ENCODE measurements at regions not wholly inside any gene's neighbourhood (a gene's known extent, or its start where the extent isn't known, plus 50 kb on each side); places are given as distances from the start of the nearest gene placed in this dataset.

- H3K4me3 ChIP-seq (ENCODE audit: low read depth, low read length): no peak overlapping the region
These were observed 271.7 kb downstream of the CTTN start for GRCh38 chr11:70669871-70670675.

- no peak overlapping the region for H3K4me3 ChIP-seq (ENCODE audit: low read depth, low read length)
These were observed 272.3 kb downstream of the CTTN start for GRCh38 chr11:70670676-70671034.

GRCh38 chr11:70671083-70671482 lies 272.8 kb downstream of the CTTN start:
- H3K4me3 ChIP-seq (ENCODE audit: low read depth, low read length): no peak overlapping the region

GRCh38 chr11:70671611-70672010 lies 273.3 kb downstream of the CTTN start:
- H3K4me3 ChIP-seq (ENCODE audit: low read depth, low read length): no peak overlapping the region

- H3K4me3 ChIP-seq (ENCODE audit: low read depth, low read length): no peak overlapping the region
These were observed 274.8 kb downstream of the CTTN start for GRCh38 chr11:70672991-70673653.

- H3K4me3 ChIP-seq (ENCODE audit: low read depth, low read length): no peak overlapping the region
These were observed 276.3 kb downstream of the CTTN start for GRCh38 chr11:70674605-70675004.

GRCh38 chr11:70675697-70676374 lies 277.5 kb downstream of the CTTN start:
- no peak overlapping the region for H3K4me3 ChIP-seq (ENCODE audit: low read depth, low read length)

- H3K4me3 ChIP-seq (ENCODE audit: low read depth, low read length): no peak overlapping the region
These were observed 279.0 kb downstream of the CTTN start for GRCh38 chr11:70677232-70677916.

- no peak overlapping the region for H3K4me3 ChIP-seq (ENCODE audit: low read depth, low read length)
These were observed 280.9 kb downstream of the CTTN start for GRCh38 chr11:70678931-70679900.

- no peak overlapping the region for H3K4me3 ChIP-seq (ENCODE audit: low read depth, low read length)
These were observed 282.5 kb downstream of the CTTN start for GRCh38 chr11:70680781-70681281.

GRCh38 chr11:70682056-70682455 lies 283.7 kb downstream of the CTTN start:
- no peak overlapping the region for H3K4me3 ChIP-seq (ENCODE audit: low read depth, low read length)

GRCh38 chr11:70682760-70683159 lies 284.4 kb downstream of the CTTN start:
- no peak overlapping the region for H3K4me3 ChIP-seq (ENCODE audit: low read depth, low read length)

- no peak overlapping the region for H3K4me3 ChIP-seq (ENCODE audit: low read depth, low read length)
These were observed 289.4 kb downstream of the CTTN start for GRCh38 chr11:70687716-70688115.

GRCh38 chr11:70688142-70688541 lies 289.8 kb downstream of the CTTN start:
- H3K4me3 ChIP-seq (ENCODE audit: low read depth, low read length): no peak overlapping the region

GRCh38 chr11:70689764-70690163 lies 291.4 kb downstream of the CTTN start:
- no peak overlapping the region for H3K4me3 ChIP-seq (ENCODE audit: low read depth, low read length)

- H3K4me3 ChIP-seq (ENCODE audit: low read depth, low read length): no peak overlapping the region
These were observed 293.8 kb downstream of the CTTN start for GRCh38 chr11:70692131-70692530.

- no peak overlapping the region for H3K4me3 ChIP-seq (ENCODE audit: low read depth, low read length)
These were observed 296.0 kb downstream of the CTTN start for GRCh38 chr11:70694371-70694770.

- no peak overlapping the region for H3K4me3 ChIP-seq (ENCODE audit: low read depth, low read length)
These were observed 297.0 kb downstream of the CTTN start for GRCh38 chr11:70695086-70695960.

GRCh38 chr11:70696076-70696475 lies 297.7 kb downstream of the CTTN start:
- no peak overlapping the region for H3K4me3 ChIP-seq (ENCODE audit: low read depth, low read length)

Measured in iPS-11a (cell line).